ENCODE measurements at regions not wholly inside any gene's neighbourhood (a gene's known extent, or its start where the extent isn't known, plus 50 kb on each side); places are given as distances from the start of the nearest gene placed in this dataset.

DNA sequence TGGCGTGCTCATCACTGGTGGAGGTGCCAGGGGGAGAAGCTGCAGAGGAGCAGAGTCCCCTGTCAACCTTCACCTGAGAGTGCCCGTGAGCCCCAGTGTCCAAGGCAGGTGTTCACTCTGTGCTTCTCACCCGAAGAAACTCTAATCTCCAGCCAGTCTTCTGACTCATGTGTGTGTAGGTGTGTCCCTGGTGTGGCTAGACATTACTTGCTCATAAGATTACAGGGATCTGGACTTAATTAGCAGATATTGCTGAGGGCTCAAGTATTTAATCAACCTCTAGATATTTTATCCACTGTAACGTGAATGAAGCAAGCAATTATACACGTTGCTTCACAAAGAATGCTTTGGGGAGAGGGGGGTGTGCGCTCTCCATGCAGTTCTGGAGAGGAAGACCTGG, 72.5 kb downstream of the MED10 start:
- TF ChIP-seq POLR2AphosphoS5 (IDR thresholded peaks at IDR 0.05) (no peak), EP300 (conservative IDR thresholded peaks at IDR 0.05; ENCODE audit: poor library complexity, severe bottlenecking) (no peak), MXI1 (conservative IDR thresholded peaks at IDR 0.05; ENCODE audit: poor library complexity, severe bottlenecking) (no peak), TAF1 (IDR thresholded peaks at IDR 0.05; ENCODE audit: low read depth) (no peak), CTCF (IDR thresholded peaks at IDR 0.05; ENCODE audit: poor library complexity, severe bottlenecking) (no peak), RAD21 (conservative IDR thresholded peaks at IDR 0.05) (no peak), EZH2 (IDR thresholded peaks at IDR 0.05; ENCODE audit: borderline replicate concordance, insufficient read depth, low read length, poor library complexity, severe bottlenecking) (no peak), SMC3 (conservative IDR thresholded peaks at IDR 0.05; ENCODE audit: poor library complexity) (no peak)
- TF ChIP-seq, protein P1, sequence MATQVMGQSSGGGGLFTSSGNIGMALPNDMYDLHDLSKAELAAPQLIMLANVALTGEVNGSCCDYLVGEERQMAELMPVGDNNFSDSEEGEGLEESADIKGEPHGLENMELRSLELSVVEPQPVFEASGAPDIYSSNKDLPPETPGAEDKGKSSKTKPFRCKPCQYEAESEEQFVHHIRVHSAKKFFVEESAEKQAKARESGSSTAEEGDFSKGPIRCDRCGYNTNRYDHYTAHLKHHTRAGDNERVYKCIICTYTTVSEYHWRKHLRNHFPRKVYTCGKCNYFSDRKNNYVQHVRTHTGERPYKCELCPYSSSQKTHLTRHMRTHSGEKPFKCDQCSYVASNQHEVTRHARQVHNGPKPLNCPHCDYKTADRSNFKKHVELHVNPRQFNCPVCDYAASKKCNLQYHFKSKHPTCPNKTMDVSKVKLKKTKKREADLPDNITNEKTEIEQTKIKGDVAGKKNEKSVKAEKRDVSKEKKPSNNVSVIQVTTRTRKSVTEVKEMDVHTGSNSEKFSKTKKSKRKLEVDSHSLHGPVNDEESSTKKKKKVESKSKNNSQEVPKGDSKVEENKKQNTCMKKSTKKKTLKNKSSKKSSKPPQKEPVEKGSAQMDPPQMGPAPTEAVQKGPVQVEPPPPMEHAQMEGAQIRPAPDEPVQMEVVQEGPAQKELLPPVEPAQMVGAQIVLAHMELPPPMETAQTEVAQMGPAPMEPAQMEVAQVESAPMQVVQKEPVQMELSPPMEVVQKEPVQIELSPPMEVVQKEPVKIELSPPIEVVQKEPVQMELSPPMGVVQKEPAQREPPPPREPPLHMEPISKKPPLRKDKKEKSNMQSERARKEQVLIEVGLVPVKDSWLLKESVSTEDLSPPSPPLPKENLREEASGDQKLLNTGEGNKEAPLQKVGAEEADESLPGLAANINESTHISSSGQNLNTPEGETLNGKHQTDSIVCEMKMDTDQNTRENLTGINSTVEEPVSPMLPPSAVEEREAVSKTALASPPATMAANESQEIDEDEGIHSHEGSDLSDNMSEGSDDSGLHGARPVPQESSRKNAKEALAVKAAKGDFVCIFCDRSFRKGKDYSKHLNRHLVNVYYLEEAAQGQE (IDR thresholded peaks at IDR 0.05; ENCODE audit: borderline replicate concordance), result no peak
- Histone ChIP-seq H3K27me3 (ENCODE audit: insufficient read depth, low read depth, low read length) (peaks cover 5% of the 10 kb centered on the region), H3F3A (ENCODE audit: insufficient read depth, low read length, poor library complexity, severe bottlenecking) (no peaks in the 10 kb centered on the region), H3K27ac (ENCODE audit: low read length) (no peak overlapping the region), H2AFZ (ENCODE audit: low read depth, low read length) (no peak overlapping the region), H3K4me3 (ENCODE audit: low read length) (no peak overlapping the region), H3K9me3 (ENCODE audit: low read length) (no peaks in the 10 kb centered on the region), H3K4me2 (ENCODE audit: low read length) (no peak overlapping the region), H3K79me2 (replicated peaks; ENCODE audit: insufficient read depth, low read length) (no peaks in the 10 kb centered on the region), H3K9ac (ENCODE audit: low read length) (no peak overlapping the region), H3K9me2 (ENCODE audit: insufficient read depth, low read length) (no peaks in the 10 kb centered on the region), H3K36me3 (ENCODE audit: insufficient read depth, low read length) (no peaks in the 10 kb centered on the region), H4K20me1 (ENCODE audit: insufficient read depth) (no peaks in the 10 kb centered on the region)

DNA sequence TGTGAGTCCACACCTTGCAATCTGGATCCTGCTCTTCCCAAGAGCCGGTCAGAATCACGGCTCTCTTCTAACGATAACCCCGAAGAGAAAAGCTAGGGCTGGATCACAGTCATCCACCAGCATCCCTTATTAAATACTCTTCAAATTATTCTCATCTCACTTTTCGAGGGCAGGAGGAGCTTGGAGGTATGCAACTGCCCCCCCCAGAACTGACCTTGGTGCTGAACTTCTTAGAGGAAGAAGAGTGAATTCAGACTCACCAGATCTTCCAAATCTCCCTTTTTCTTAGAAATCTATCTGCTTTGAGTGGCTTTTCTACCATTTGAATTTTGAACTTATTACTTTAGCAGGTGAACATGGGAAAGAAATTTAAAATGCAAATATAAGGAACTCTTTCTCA, 75.7 kb downstream of the MED10 start:
- H3K9ac ChIP-seq (ENCODE audit: low read length), result no peak overlapping the region
- H3K9me2 ChIP-seq (ENCODE audit: insufficient read depth, low read length), result no peaks in the 10 kb centered on the region
- peaks cover 5% of the 10 kb centered on the region for H3K27me3 ChIP-seq (ENCODE audit: insufficient read depth, low read depth, low read length)
- TF ChIP-seq, protein P1 (IDR thresholded peaks at IDR 0.05; ENCODE audit: borderline replicate concordance), result no peak
- TF ChIP-seq EP300 (conservative IDR thresholded peaks at IDR 0.05; ENCODE audit: poor library complexity, severe bottlenecking) (no peak), SMC3 (conservative IDR thresholded peaks at IDR 0.05; ENCODE audit: poor library complexity) (no peak), MXI1 (conservative IDR thresholded peaks at IDR 0.05; ENCODE audit: poor library complexity, severe bottlenecking) (no peak), EZH2 (IDR thresholded peaks at IDR 0.05; ENCODE audit: borderline replicate concordance, insufficient read depth, low read length, poor library complexity, severe bottlenecking) (no peak), CTCF (IDR thresholded peaks at IDR 0.05; ENCODE audit: poor library complexity, severe bottlenecking) (no peak), RAD21 (conservative IDR thresholded peaks at IDR 0.05) (no peak), POLR2AphosphoS5 (IDR thresholded peaks at IDR 0.05) (no peak), TAF1 (IDR thresholded peaks at IDR 0.05; ENCODE audit: low read depth) (no peak)
- H3K9me3 ChIP-seq (ENCODE audit: low read length), result no peaks in the 10 kb centered on the region
- H3F3A ChIP-seq (ENCODE audit: insufficient read depth, low read length, poor library complexity, severe bottlenecking), result no peaks in the 10 kb centered on the region
- no peaks in the 10 kb centered on the region for H3K36me3 ChIP-seq (ENCODE audit: insufficient read depth, low read length)
- H3K4me3 ChIP-seq (ENCODE audit: low read length), result no peak overlapping the region
- no peak overlapping the region for H3K4me2 ChIP-seq (ENCODE audit: low read length)
- no peak overlapping the region for H2AFZ ChIP-seq (ENCODE audit: low read depth, low read length)
- no peak overlapping the region for H3K27ac ChIP-seq (ENCODE audit: low read length)
- no peaks in the 10 kb centered on the region for H3K79me2 ChIP-seq (replicated peaks; ENCODE audit: insufficient read depth, low read length)
- H4K20me1 ChIP-seq (ENCODE audit: insufficient read depth), result no peaks in the 10 kb centered on the region

All from neural cell (in vitro differentiated cells).